TTC549 (cell line): ENCODE measurements at regions not wholly inside any gene's neighbourhood (a gene's known extent, or its start where the extent isn't known, plus 50 kb on each side); places are given as distances from the start of the nearest gene placed in this dataset.

ENCODE experiments used
- FAIRE-seq: peaks from 2 replicates; lab custom pipeline; 2012; peaks lifted over from hg19 to GRCh38; lab: Jason Lieb, UNC

- no peak for FAIRE-seq
Observed at GRCh38 chr2:239509373-239510143, 108.7 kb upstream of the HDAC4 start.

GRCh38 chr2:239508261-239508660 is 107.4 kb upstream of the HDAC4 start:
- FAIRE-seq, result no peak

DNA sequence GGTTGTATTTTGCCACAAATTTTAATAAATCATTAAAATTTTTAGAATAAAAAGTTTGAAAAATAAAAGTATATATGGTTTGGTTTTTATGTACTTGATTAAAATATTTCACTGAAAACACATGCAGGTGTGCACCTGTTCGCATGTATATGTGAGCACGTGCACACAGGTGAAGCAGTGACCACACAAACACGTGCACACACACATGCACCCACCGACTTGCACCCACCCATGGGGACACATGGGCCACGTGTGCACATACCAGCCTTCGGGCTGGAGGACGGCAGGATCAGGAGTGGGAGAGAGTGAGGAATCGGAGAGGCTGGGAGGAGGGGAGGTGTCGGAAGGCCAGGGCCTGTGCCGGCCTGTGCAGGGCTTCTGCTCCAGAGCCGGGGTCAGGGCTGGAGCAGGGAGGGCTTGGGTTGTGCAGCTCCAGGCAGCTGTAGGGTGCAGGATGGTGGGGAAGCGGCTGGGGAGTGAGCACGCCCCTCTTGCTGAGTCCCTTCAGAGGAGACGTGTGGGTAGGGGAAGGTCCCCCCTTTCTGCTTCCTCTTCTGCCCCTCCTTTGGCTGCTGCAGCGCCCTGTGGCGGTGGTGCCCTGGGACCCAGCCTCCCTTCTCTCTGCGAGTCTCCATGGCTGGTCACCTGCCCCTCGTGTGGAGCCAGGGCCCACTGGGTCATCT is 106.9 kb upstream of the HDAC4 start:
- no peak for FAIRE-seq

GRCh38 chr2:239506961-239507360 is 106.1 kb upstream of the HDAC4 start:
- no peak for FAIRE-seq

- no peak for FAIRE-seq
Observed at GRCh38 chr2:239506101-239506857, 105.5 kb upstream of the HDAC4 start.

- FAIRE-seq, result no peak
Observed at GRCh38 chr2:239504643-239505235, 103.9 kb upstream of the HDAC4 start.

GRCh38 chr2:239502430-239503186 is 101.8 kb upstream of the HDAC4 start:
- no peak for FAIRE-seq

DNA sequence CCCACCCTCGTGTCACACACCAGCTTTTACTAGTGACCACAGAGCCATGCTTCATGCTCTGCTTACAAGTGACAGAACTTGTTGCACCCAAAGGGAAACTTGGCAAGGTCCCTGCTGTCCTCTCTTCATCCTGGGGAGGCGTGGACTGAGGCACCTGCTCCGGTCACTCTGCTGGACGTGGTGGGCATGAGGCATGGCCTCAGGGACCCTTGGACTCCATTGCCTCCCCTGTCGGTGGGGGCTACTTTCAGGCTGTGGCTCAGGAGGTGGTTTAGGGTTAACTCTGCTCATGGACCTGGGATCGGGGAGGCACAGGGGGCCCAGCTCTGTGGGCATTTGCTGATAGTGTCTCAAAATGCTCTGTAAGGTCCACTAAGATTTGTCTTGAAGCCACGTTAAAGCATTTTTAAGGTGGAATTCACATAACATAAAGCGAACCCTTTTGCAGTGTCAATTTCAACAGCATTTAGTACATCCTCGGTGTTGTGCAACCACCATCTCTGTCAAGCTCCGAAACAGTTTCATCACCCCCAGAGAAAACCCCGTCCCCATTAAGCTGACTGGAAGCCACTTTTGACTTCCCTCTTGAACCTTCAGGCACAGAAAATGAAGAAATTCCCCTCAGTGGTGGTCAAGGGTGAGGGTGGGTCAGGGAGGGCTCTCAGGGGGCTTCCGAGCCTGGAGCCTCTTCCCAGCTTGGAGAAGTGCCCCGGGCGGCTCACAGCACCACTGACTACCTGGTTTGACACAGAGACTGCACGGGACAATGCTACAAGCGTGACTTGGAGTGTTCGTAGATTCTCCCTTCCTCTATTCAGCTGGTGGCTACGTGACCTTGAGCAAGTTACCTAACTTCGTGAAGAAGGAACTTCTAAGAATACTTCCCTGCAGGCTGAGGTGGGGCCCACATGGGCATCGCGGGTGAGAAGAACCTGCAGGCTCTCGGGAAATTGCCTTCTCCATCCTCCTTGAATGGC is 100.0 kb upstream of the HDAC4 start:
- FAIRE-seq, result no peak

GRCh38 chr2:239499726-239500573 is 99.1 kb upstream of the HDAC4 start:
- no peak for FAIRE-seq

DNA sequence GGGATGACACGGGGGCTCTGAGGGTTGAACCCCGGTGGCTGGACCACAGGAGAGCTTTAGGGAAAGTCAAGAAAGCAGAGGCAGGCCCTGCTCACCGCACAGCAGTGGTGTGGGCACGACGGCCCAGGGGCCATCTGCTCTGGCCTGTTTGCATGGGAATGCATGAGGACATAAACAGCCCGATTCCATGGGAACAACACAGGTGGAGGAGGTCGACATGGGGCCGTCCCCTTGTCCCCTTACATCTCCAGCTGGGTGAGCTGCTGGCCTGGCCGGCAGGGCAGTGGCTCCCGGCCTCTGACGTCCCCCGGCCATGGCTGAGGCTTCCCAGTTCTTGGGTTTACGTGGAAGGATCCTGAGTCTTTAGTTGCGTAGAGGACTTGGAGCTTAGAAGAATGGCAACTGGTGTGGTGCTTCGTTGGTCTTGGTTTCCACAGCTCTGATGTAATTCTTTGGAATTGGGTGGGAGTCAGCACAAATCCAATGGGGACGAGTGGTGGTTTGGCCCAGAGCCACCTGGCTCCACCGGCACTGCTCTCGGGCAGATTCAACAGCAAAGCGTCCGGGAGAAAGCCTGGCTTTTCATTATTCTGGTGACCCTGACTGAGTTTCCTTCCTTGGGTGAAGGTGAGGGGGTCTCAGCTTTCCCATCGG is 98.3 kb upstream of the HDAC4 start:
- no peak for FAIRE-seq

DNA sequence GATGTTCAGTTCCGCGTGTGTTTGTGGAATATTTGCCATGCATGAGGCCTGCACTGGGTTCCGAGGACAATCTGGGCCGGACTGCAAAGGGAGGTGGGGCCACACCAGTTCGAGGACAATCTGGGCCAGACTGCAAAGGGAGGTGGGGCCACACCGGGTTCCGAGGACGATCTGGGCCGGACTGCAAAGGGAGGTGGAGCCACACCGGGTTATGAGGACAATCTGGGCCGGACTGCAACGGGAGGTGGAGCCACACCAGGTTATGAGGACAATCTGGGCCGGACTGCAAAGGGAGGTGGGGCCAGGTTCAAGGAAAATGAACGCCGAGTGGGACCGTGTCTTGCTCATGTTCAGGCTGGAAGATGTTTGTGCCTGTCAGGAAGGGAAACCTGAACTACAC is 97.8 kb upstream of the HDAC4 start:
- no peak for FAIRE-seq

- no peak for FAIRE-seq
Observed at GRCh38 chr2:239496700-239497099, 95.9 kb upstream of the HDAC4 start.

DNA sequence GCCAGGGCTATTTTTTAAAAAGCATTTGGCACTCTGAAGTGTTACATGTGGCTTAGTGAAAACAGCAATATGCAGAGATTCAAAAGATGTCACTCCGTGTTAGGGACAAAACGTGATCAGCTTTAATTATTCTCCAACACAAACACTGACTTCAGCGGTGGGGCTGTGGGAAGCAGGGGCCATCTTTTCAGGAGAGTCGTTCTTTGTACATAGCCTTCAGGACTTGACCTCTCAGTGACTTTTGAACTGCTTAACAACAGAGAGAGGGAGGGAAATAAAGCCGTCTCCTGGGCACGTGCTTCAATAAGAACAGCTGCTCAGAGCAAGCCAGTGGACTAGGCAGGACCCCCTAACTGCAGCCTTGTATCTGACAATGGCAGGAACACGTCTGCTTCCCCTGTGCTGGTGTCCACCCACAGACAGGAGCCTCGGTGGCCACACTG is 95.0 kb upstream of the HDAC4 start:
- FAIRE-seq, result no peak

DNA sequence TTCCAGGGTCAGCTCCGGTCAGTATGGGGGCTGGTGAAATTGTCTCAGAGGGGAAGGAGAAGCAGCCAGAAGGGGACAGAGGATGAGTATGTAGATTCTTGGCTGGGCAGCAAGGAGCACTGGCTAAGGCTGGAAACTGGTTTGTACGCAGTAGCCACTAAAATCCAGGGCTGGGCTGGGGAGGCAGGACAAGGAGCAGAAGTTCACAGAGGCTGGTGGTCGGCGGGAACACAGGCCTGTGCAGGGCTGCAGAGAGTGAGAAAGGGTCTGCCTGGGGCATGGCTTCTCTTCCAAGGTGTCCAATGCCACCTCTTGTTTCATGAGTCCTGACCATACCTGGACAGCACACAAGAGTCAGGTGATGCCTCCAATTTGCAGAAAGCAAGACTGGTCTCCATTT is 94.4 kb upstream of the HDAC4 start:
- no peak for FAIRE-seq

GRCh38 chr2:239494578-239494977 is 93.8 kb upstream of the HDAC4 start:
- FAIRE-seq, result no peak

DNA sequence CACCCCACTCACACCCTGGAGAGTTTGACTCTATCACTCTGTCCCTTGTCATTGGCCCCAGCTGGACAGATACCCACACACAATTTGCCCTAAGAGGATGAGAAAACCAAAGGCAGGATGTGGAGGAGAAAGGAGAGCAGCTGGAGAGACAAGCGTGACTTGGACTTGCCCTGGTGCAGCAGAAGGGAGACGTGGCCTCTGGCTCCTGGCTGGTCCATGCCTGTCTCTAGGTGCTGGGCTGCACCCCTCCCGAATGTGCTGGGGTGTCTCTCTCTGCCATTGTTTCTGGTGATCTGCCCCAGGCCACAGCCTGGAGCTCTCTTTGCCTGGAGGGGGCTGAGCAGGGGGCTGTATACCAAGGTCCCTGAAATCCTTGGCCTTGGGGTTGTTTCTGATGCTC is 88.7 kb upstream of the HDAC4 start:
- no peak for FAIRE-seq

DNA sequence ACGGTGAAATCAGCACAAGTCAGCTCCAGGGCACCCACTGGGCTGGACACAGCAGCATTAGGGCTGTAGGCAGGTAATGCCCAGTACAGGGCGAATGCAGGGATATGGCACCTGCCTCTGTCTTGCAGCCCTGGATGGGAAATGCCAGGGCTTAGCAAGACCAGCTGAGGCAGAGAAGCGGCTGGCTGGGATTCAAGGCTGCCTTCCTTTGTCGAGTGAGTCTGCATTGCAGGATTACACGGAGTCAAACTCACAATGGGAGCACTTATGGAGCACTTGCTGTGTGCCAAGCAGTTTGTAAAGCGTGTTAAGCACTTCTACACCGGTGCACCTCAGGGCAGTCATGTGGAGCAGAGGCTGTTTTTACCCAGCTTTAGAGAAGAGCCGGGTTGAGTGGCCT is 87.3 kb upstream of the HDAC4 start:
- no peak for FAIRE-seq

DNA sequence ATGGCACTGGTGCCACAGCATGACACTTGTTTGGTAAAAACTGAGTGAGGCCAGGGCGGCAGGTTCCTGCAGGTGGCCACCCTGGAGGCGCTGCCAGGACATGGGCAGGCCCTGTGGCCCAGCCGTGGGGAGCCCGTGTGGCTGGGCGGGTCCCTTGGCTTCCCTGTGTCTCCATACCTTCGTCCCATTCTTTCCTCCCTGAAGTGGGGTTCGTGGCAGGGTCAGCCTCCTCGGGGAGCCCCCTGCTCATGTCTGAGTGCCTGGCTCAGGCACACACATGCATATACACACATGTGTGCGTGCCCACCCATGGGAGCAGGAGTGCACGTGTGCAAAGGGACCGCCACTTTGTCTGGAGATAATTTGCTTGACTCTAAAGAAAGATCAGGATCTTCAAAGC is 86.5 kb upstream of the HDAC4 start:
- FAIRE-seq, result no peak

DNA sequence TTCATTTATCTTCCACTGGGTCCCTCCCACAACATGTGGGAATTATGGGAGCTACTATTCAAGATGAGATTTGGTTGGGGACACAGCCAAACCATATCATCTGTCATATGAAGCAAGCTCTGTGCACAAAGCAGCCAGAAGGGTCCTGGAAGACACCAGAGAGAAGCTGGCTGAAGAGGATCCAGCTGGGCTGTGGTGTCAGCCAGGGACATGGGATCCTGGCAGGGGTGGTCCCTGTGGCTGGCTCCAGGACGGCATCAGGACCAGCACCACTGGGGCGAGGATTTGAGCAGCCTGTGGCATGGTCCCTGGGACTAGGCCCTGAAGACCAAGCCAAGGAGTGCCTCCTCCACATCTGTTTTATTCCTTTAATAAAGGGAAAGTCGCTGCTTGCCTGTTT is 84.8 kb upstream of the HDAC4 start:
- FAIRE-seq, result no peak
